ENCODE measurements at regions not wholly inside any gene's neighbourhood (a gene's known extent, or its start where the extent isn't known, plus 50 kb on each side); places are given as distances from the start of the nearest gene placed in this dataset.

GRCh38 chr5:2914981-2915484 is 163.6 kb upstream of the IRX2 start:
- TF ChIP-seq CTCF (IDR thresholded peaks at IDR 0.05) (no peak), POLR2A (IDR thresholded peaks at IDR 0.05) (no peak)

All from breast epithelium (tissue), 3 donors.